Effector CD8-positive, alpha-beta T cell (primary cell): ENCODE measurements at regions not wholly inside any gene's neighbourhood (a gene's known extent, or its start where the extent isn't known, plus 50 kb on each side); places are given as distances from the start of the nearest gene placed in this dataset.
"Not testable (repeated sequence)": the region's sequence is repeated elsewhere in the genome, so short reads cannot be mapped to it uniquely, and the experiment has no call there.

Experiments
- DNase-seq: peaks from one replicate; lab custom pipeline; 2025; lab: John Stamatoyannopoulos, UW

DNA sequence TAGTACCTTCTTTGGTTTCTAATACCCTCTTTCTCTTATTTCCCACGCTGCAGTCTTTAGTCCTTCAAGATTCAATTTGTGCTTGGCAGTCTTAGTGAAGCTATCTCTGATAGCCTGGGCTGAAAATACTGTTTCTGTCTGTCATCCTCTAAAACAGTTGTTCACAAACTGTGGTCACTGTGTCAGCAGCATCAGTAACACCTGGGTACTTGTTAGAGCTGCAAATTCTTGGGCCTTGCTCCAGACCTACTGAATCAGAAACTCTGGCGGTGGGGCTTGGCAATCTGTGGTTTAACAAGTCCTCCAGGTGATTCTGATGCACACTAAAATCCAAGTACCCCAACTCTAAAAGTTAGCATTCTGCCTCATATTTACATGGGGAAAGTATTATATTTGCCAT, 217.5 kb upstream of the SEL1L start:
- DNase-seq = no peak

DNA sequence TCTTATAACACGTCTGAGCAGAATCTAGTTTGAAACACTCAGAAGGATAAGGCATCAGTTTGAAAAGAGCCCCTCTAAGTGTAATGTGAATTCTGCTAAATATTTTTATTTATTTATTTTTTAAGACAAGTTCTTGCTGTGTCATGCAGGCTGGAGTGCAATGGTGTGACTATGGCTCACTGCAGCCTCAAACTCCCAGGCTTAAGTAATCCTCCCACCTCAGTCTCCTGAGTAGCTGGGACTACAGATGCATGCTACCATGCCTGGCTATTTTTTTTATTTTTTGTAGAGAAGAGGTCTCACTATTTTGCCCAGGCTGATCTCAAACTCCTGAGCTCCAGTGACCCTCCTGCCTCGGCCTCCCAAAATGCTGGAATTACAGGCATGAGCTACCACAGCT, 225.9 kb upstream of the SEL1L start:
- no peak for DNase-seq

DNA sequence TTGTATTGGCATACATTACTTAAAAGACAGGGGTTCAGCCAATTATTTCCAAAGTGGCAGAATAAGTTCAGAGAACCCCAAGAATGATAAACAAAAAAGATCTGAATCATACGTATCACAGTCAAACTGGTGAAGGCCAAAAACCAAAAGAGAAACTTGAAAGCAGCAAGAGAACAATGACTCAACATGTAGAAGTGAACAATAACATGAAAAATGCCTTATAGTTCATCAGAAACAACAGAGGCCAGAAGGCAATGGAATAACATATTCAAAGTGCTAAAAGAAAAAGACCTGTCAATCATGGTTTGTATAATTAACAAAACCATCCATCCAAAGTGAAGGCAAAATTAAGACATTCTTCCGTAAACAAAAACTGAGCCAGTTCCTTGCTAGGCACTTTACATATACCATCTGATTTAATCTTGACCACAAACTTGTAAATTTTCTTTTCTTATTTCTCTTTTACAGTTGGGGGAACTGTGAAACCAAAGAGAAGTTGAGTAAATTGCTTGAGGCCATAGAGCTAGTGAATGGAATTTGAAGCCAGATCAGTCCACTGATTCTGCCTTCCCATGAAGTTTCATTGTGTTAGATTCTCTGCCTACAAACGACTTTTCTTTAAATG, 232.1 kb upstream of the SEL1L start:
- no peak for DNase-seq

DNA sequence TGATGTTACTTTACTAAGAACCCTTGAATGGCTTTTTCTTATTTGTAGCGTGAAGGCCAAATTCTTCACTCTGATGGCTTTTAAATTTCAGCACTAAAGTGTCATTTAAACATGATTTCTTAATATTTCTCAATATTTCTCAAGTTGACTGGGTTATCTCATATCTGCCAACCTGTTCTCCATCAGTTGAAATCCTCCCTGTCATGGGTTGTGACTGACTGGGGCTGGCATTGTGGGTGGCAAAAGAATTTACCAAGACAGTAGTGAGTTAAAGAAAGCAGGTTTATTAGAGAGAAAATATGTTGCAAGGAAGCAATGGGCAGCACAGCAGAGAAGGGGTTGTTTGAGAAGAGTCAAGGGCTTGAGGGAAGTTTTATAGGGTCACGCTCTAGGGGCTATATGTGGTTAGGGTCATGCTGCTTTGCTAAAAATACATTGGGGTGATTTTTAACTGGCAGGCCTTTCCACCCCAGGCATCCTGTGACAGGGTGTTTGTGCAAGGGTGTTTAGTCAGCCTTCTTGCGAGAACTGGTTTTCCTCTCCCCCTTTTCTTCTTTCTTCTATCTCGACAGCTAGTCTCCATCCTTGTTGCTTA, 232.8 kb upstream of the SEL1L start:
- no peak for DNase-seq

DNA sequence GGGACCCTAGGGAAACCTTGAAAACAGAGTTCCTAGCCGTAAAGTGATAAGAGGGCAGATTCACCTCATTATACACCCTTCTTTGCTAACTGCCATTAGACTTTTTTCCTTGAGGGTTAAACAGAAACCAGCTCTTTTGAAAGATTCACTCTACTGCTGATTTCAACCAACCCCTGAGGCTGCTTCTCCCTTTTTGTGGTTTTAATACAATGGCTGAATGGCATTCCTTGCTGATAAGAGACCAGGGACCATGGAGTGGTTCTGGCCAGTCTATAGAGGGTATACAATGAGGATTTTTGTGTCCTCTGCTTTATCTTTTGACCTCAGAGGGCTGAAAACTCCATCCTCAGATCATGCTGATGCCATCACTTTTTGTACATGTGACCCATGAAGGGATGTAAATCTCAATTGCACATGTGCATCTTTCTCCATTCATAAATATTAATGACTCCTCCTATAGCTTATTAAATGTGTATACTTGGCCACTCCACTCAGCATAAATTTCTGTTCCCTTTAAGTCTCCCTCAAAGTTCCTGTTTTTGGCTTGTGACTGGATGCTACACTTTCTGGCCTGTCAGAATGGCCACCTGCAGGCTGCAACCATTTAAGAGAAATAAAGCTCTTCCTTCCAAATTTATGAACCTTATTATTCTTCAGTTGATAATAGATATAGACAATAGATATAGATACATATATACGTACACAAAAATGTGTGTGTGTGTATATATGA, 233.8 kb upstream of the SEL1L start:
- no peak for DNase-seq

DNA sequence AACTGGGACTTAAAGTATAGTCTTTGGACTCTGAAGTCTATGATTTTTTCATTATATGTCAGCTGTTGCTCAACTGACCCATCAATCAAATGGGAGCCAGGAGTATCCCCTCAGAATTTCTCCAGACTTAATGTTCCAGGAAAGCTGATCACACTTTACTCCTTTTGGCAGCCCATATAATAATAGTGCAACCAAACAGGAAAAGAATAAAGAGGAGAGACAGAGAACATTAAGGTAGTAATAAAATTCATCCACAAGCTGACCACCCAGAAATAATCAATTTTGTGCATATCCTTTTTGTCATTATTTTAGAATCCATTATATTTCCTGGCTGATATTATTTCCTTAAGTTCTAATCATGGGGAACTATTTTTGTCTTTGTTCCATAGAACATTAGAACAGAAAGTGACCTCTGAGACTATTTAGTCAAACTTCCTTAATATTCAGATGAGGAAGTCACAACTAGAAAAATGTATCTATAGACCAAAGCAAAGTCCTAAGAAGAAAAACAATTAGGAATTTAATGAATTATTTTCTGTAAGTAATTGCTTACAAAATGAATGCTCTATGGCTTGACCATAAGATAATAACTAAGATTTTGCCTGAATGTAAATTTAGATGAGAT, 238.1 kb upstream of the SEL1L start:
- DNase-seq = no peak

DNA sequence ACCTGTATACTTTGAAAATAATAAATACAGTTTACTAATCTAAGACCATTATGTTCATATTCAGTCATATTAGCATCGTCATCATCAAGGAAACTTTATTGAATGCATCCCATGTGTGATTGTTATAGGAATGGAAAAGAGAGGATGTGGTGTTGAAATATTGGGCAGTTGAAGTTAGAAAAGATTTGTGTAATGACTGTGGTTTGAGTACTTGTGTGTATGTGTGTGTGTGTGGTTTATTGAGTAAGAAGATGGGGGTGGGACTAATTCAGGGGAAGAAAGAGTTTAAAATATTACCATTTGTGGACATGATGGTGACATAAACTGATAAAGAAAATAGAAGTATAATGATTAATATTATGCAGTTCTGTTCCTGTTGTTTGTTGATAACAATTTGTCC, 238.7 kb upstream of the SEL1L start:
- no peak for DNase-seq

DNA sequence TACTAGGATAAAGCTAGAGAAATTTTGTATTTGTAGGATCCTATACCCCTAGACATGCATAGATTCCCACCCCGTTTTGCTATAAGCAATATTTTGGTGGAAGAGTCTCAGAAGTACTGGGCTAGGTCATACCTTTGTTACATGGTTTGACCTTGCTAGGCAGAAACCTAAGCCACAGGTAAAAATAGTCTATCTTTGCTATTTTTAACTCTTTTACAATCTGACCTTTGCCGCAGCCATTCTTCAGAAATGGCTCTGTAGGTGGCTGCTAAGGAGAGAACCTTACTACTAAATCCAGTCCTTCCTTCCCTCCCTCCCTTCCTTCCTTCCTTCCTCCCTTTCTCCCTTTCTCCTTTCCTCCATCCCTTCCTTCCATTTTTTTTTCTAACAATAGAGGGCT, 242.9 kb upstream of the SEL1L start:
- DNase-seq = no peak

DNA sequence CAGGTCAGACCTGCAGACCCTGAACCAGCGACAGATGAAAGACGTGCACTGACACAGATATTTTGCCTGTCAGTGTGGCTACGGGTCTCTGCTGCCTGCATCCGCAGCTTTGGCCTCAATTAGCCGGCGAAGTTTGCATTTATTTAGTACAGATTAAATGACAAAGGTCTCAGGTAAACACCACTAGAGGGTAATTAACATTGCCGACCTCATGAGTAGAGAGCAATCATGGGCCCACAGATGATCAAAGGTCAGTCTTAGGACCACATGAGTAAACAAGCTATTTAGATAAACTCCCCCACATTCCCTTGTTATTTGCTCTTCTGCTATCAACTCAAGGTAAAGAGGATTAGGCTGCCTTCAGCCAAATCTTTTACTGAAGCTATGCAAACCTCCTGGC, 248.1 kb upstream of the SEL1L start:
- DNase-seq = not testable (repeated sequence)

DNA sequence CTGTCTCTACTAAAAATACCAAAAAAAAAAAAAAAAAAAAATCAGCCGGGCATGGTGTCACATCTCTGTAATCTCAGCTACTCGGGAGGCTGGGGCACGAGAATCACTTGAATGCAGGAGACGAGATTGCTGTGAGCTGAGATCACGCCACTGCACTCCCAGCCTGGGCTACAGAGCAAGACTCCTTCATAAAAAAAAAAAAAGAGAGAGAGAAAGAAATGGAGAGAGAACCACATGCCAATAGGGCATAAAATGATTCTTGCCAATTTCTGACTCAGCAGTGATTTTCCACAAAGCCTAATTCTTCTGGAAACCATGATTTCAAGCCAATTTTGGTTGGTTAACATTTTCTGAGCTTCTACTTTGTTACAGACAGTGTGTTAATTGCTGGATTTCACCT, 250.4 kb upstream of the SEL1L start:
- DNase-seq = no peak

DNA sequence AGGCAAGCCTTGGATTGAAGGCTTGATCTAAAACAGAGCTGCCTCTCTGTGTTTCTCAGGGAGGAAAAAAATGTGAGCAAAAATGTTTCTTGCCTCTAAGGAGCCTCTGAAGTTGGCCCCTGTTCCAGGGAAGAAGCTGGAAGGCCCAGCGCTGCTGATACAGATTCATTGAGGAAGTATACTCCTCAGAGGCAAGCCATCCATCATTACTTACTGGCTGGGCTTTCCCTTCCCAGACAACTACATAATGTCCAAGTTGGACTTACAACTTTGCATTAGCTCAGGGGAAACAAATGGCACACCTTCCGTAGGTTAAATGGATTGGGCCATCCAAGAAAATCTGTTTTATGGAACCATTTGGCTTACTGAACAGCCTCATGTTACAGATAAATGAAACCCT, 263.7 kb upstream of the SEL1L start:
- DNase-seq = no peak

DNA sequence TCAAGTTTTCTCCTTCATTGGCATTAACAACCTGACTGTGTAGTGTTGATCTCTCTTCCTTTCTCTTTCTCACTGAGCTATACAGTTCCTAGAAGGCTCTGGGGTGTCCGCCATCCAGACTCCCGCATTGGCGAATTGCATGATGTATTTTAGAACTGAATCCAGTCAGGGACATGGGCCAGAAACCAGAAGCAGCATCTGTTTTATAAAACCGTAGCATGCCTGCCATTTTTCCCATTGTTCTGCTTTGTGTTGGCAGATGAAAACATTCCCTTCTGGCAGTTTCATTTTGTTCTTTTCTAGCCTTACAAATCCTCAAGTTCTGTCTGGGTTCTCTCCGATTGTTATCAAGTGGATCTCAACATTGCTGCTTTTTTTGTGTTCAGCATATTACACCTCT, 268.3 kb upstream of the SEL1L start:
- DNase-seq = no peak

DNA sequence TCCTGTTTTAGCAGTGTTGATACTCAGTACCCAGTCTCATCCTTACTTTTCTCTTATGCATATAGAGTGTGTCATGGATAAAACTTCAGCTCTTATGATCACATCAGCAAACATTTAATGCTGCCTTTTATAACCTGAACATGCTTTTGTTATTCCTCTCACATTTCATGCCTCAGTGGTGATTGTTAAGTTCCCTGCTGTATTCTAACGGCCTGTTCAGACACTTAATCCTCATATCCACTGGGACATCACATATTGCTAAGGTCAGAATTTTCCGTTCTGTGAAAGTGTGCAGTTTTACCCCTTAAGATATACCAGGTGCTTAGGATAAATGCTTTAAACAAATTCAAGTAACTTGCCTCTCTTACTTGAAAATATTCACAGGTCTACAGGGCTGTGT, 268.7 kb upstream of the SEL1L start:
- DNase-seq = no peak

DNA sequence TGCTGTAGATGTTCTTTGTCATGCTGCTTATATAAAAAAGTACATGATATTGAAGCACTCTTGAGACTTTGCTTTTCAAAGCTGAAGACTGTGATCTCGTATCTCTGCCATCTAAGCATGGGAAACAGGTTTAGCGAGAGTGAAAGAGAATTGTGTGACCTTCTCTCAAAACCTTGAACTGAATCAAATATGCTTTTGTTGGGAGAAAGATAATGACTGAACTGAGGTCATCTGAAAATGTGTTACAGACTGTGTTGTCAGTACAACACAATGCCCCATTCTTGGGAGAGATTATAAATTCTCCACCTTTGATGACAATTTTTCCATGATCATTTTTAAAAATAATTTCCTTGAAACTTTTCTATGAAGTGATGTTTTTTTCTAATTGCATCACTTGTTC, 272.1 kb upstream of the SEL1L start:
- no peak for DNase-seq

DNA sequence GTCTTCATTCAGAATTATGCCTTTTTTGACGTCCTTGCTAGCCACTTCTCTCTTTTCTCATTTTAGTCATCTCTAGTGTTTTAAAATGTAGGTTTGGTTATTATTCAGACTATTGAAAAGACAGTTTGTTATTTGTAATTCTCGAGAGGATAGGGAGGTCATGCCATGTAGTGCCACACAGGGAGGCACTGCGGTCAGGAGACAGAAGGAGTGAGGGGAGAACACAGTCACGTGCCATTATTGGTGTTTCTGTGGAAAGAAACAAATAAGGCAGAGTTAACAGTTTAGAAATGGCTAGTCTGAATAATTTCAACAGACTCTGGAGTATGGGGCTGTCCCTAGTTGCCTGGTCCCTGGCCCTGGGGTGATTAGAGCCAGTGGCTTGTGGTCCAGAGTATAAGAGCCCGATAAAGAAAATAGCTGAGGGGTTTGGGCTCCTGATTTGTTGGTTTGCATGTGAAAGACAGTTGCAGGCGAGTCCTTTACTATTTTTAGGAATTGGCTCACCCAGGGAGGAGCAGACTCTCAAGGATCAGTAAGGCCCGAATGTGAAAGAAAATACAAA, 278.1 kb upstream of the SEL1L start:
- no peak for DNase-seq

DNA sequence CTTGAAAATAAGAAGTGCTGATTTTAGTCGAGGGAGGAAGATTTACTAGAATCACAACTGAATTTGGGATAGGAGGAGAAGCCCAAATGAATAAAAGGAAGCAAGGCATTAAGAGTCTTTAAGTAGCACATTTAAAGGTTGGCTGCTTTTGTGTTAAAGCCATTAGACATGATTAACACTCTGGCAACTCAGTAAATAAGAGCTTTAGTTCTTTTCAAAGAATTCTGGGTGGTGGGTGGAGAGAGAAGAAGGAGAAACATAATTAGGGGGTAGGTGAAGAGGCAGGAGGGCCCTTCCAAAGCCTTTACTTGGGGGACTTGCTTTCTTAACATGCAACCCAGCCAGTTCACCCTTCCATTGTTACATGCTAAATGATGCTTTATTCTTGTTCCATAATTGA, 284.6 kb upstream of the SEL1L start:
- no peak for DNase-seq

DNA sequence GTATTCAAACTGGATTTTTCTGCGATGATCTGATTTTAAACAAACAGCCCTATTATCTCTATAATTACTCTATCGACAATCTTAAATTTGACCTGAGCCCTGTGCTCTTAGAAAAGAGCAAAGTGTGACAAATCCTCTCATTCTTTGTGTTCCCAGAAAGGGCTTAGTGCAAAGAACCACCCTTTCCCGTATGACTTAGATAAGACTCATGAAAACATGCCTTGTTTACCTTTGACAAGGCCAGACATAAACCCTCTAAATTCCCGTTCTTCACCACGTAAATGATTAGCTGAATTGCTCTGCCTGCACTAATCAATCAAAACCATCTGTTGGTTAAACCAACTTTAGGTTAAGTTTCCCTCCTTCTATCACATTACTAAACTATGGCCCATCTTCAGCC, 285.7 kb upstream of the SEL1L start:
- no peak for DNase-seq

DNA sequence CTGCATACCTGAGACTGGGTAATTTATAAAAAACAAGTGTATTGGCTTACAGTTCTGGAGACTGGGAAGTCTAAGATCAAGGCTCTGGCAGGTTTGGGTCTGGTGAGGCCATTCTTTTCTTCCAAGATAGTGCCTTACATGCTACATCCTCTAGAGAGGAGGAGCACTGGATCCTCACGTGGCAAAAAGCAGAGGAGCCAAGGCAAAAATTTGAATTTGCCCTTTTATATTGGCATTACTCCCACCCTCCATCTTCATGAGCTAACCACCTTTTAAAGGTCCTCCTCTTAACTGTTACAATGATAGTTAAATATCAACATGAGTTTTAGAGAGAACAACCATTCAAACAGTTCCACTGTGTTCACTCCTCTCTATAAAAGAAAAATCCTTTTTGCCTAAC, 286.3 kb upstream of the SEL1L start:
- DNase-seq = no peak

DNA sequence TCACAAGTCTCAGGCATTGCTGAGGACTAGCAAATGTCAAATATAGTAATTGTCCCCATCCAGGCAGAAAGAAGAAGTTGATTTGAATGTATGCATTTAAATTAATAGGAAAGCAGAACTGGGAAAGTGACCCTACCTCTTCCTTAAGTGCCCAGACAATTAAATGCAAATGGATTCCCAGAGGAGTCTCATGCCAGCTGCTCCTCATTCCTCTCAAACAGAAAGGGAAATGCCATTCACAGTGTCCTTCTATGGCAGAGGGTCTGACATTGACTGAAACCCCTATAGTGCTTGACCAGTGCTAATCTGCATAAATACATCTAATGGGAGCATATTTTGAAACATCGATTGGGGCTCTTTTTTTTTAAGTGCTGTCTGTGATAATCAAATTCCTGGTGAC, 292.4 kb upstream of the SEL1L start:
- DNase-seq = no peak

DNA sequence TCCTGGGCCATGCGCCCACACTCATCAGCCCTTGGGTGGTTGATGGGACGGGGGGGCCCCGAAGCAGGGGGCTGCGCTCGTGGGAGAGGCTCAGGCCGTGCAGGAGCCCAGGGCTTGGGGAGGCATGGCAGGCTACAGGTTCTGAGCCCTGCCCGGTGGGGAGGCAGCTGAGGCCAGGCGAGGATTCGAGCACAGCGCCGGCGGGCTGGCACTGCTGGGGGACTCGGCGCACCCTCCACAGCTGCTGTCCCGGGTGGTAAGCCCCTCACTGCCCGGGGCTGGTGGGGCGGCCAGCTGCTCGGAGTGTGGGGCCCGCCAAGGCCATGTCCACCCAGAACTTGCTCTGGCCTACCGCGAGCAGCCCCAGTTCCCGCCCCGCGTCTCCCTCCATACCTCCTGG, 295.8 kb upstream of the SEL1L start:
- DNase-seq = no peak

DNA sequence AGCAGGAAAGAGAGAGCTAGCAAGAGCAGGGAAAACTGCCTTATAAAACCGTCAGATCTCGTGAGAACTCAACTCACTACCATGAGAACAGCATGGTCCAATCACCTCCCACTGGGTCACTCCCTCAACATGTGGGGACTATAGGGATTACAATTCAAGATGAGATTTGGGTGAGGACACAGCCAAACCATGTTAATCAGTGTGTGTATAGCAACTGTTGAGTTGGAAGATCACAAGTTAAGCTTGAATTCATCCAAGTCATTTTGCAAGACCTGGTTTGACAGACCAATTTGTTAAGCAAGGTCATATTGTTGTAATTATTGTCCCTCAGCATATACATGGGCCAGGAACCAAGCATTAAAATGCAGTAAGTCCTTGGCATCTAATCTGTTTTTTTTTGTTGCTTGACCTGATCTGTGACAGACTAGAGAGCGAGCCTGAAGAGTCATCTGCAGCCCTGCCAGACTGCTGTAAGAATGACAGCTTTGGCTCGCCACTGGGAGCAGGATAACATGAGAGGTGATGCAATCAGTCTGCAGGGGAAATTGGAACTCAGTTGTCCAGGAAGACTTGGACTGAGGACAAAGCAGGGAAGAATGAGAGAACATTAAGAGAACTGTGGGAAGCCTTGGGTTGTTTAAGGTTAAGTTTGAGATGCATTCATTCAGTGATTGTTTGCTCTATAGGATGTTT, 297.6 kb upstream of the SEL1L start:
- no peak for DNase-seq

DNA sequence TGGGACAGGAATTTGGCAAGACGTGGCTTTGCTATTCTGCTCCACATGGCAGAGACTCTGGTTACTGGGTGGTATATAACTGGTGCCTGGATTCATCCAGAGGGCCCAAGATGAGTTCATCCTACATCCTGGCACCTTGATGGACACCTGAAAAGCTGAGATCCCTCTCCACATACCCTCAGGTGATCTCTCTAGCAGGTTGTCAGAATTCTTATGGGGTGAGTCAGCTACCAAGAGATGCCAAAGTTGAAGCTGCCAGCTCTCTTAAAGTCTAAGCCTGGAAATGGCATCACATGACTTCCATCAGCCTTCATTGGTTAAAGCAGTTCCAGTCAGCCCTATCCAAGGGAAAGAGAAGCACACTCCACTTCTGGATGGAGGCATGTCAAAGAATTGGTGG, 300.7 kb upstream of the SEL1L start:
- no peak for DNase-seq
